ENCODE measurements at regions not wholly inside any gene's neighbourhood (a gene's known extent, or its start where the extent isn't known, plus 50 kb on each side); places are given as distances from the start of the nearest gene placed in this dataset.

DNA sequence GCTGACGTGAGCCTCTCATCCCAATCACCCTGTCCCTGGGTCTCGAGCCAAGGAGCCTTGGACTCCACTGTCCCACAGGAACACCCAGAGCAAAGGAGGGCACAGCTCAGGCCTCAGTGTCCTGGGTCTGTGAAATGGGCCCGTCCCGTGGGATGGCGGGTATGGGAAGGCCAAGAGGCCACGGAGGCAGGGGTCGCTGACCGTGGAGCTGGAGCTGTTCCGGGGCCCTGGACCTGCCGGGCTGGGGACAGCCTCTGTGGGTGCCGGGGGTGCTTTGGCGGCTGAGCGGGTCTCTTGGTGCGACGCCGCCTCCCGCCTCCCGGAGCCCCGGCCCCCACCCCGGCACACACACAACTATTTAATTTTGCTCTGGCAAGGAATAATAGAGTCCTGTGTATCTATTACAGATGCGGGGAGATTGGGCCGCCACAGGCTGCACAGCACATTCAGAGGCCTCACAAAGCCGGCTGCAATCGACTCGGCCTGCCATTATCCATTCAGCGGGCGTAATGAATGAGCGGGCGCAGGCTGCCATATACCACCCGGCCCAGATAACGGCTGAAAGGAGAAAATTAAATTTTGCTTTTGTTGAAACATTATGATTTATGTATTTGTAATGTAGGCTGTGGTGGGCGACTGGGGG lies 83.9 kb upstream of the NKX1-1 start:
- TF ChIP-seq, protein P1, sequence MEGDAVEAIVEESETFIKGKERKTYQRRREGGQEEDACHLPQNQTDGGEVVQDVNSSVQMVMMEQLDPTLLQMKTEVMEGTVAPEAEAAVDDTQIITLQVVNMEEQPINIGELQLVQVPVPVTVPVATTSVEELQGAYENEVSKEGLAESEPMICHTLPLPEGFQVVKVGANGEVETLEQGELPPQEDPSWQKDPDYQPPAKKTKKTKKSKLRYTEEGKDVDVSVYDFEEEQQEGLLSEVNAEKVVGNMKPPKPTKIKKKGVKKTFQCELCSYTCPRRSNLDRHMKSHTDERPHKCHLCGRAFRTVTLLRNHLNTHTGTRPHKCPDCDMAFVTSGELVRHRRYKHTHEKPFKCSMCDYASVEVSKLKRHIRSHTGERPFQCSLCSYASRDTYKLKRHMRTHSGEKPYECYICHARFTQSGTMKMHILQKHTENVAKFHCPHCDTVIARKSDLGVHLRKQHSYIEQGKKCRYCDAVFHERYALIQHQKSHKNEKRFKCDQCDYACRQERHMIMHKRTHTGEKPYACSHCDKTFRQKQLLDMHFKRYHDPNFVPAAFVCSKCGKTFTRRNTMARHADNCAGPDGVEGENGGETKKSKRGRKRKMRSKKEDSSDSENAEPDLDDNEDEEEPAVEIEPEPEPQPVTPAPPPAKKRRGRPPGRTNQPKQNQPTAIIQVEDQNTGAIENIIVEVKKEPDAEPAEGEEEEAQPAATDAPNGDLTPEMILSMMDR (conservative IDR thresholded peaks at IDR 0.05): no peak
- no peak for TF ChIP-seq ZFX (IDR thresholded peaks at IDR 0.05)

Measured in C4-2B (cell line).